Loucy (cell line): ENCODE measurements at regions not wholly inside any gene's neighbourhood (a gene's known extent, or its start where the extent isn't known, plus 50 kb on each side); places are given as distances from the start of the nearest gene placed in this dataset.

Source experiments
- H2AFZ ChIP-seq: fragments of 200-600 bp; sonication (generic); 2 replicates; pipeline ENCODE4 v1.6.0; 2016; ENCODE audit warnings: antibody characterized with exemption, mild to moderate bottlenecking, low read length, moderate library complexity
- H3F3A ChIP-seq: fragments of 200-600 bp; 2 replicates; pipeline ENCODE4 v1.6.0; 2016; ENCODE audit warnings: antibody characterized with exemption, low read depth, mild to moderate bottlenecking
- H3K27me3 ChIP-seq: fragments of 200-600 bp; sonication (generic); 2 replicates; pipeline ENCODE4 v1.6.1; 2014; ENCODE audit warnings: low read length, mild to moderate bottlenecking; ENCODE audit not compliant: insufficient read depth, poor library complexity, severe bottlenecking
- H3K36me3 ChIP-seq: fragments of 200-600 bp; sonication (generic); 2 replicates; pipeline ENCODE4 v1.6.1; 2016; ENCODE audit warnings: low read length; ENCODE audit not compliant: insufficient read depth
- H3K4me1 ChIP-seq: fragments of 200-600 bp; sonication (generic); 2 replicates; pipeline ENCODE4 v1.5.1; 2014; ENCODE audit warnings: low read length, mild to moderate bottlenecking; ENCODE audit not compliant: insufficient read depth, poor library complexity, severe bottlenecking
- H3K4me2 ChIP-seq: fragments of 200-600 bp; sonication (generic); 2 replicates; pipeline ENCODE4 v1.6.0; 2014; ENCODE audit warnings: antibody characterized with exemption, low read length, low read depth, mild to moderate bottlenecking; ENCODE audit not compliant: poor library complexity, severe bottlenecking
- H3K4me3 ChIP-seq: fragments of 200-600 bp; sonication (generic); 2 replicates; pipeline ENCODE4 v1.5.1; 2014; ENCODE audit warnings: low read length, mild to moderate bottlenecking, mixed read lengths; ENCODE audit not compliant: poor library complexity, severe bottlenecking
- H3K79me2 ChIP-seq: fragments of 200-600 bp; sonication (generic); 2 replicates; pipeline ENCODE4 v1.6.1; 2014; ENCODE audit warnings: low read length; ENCODE audit not compliant: insufficient read depth
- H3K9ac ChIP-seq: fragments of 200-600 bp; sonication (generic); 2 replicates; pipeline ENCODE4 v1.6.0; 2014; ENCODE audit warnings: mild to moderate bottlenecking, low read depth, low read length, moderate library complexity; ENCODE audit not compliant: poor library complexity, severe bottlenecking
- H3K9me2 ChIP-seq: fragments of 200-600 bp; sonication (generic); replicated peaks from 2 replicates; pipeline ENCODE4 v1.6.1; 2016; ENCODE audit warnings: low read depth, low read length, mixed read lengths
- H3K9me3 ChIP-seq: fragments of 200-600 bp; sonication (generic); 2 replicates; pipeline ENCODE4 v1.6.1; 2014; ENCODE audit warnings: mild to moderate bottlenecking, antibody characterized with exemption, low read length, low read depth; ENCODE audit not compliant: insufficient read depth
- H4K20me1 ChIP-seq: fragments of 200-600 bp; sonication (generic); 2 replicates; pipeline ENCODE4 v1.6.0; 2014; ENCODE audit warnings: antibody characterized with exemption, low read length, mild to moderate bottlenecking; ENCODE audit not compliant: insufficient read depth, poor library complexity, severe bottlenecking
- EZH2phosphoT487 ChIP-seq: fragments of 200-600 bp; IDR thresholded peaks from 2 replicates; pipeline ENCODE4 v1.6.1; 2018; ENCODE audit warnings: antibody characterized with exemption, mild to moderate bottlenecking, moderate library complexity, borderline replicate concordance
- TF ChIP-seq, protein P1 (sequence below): fragments of 200-600 bp; sonication (generic); conservative IDR thresholded peaks from 2 replicates; pipeline ENCODE4 v1.5.1; 2014; ENCODE audit warnings: mild to moderate bottlenecking, antibody characterized with exemption, low read length

DNA sequence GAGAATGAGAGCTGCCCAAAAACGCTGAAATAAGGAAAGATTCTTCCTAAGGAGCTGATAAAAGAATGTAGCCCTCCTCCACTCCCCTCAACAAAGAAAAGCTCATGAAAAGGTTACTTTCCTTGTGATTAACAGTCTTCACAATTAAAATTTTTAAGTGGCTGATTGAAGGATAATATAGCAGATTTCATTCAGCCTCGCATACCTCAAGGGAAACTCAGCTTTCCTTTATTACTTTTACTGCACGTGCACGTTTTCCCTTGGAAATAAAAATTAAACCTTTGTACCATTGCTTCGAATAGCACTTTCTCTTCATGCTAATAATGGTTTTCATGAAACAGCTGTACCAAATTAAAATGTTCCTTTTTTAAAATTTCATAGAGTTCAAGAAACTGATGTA lies 234.0 kb upstream of the GRAMD2B start:
- no peak overlapping the region for H3K4me3 ChIP-seq
- H4K20me1 ChIP-seq = no peaks in the 10 kb centered on the region
- H3K27me3 ChIP-seq = no peaks in the 10 kb centered on the region
- no peaks in the 10 kb centered on the region for H3K9me3 ChIP-seq
- H3K9me2 ChIP-seq = no peaks in the 10 kb centered on the region
- H3K4me1 ChIP-seq = no peaks in the 10 kb centered on the region
- no peaks in the 10 kb centered on the region for H3K36me3 ChIP-seq
- no peak for TF ChIP-seq EZH2phosphoT487
- TF ChIP-seq, protein P1, sequence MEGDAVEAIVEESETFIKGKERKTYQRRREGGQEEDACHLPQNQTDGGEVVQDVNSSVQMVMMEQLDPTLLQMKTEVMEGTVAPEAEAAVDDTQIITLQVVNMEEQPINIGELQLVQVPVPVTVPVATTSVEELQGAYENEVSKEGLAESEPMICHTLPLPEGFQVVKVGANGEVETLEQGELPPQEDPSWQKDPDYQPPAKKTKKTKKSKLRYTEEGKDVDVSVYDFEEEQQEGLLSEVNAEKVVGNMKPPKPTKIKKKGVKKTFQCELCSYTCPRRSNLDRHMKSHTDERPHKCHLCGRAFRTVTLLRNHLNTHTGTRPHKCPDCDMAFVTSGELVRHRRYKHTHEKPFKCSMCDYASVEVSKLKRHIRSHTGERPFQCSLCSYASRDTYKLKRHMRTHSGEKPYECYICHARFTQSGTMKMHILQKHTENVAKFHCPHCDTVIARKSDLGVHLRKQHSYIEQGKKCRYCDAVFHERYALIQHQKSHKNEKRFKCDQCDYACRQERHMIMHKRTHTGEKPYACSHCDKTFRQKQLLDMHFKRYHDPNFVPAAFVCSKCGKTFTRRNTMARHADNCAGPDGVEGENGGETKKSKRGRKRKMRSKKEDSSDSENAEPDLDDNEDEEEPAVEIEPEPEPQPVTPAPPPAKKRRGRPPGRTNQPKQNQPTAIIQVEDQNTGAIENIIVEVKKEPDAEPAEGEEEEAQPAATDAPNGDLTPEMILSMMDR = no peak
- H3F3A ChIP-seq = no peaks in the 10 kb centered on the region
- H3K9ac ChIP-seq = no peak overlapping the region
- H3K79me2 ChIP-seq = no peaks in the 10 kb centered on the region
- no peak overlapping the region for H3K4me2 ChIP-seq
- H2AFZ ChIP-seq = no peak overlapping the region

DNA sequence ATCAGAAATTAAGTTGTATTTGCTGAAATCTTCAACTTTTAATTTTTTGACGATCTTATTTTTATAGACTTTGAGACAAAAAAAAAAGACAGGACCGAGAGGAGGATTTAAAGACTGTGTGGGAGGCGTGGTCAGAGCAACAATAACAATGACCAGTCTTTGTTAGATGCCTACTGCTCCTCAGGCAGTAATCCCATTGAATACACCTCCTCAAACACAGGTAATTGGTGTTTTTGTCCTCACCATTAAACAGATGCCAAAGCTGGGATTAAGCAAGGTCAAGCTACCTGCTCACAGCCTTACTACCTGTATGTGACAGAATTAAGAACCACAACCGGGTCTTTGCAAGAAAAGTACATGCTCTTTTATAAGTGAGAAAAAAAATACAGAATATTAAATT lies 233.3 kb upstream of the GRAMD2B start:
- Histone ChIP-seq H3K27me3 (no peaks in the 10 kb centered on the region), H3K36me3 (no peaks in the 10 kb centered on the region), H3K4me3 (no peak overlapping the region), H3F3A (no peaks in the 10 kb centered on the region), H3K9me2 (no peaks in the 10 kb centered on the region), H3K79me2 (no peaks in the 10 kb centered on the region), H4K20me1 (no peaks in the 10 kb centered on the region), H2AFZ (no peak overlapping the region), H3K4me2 (no peak overlapping the region), H3K9me3 (no peaks in the 10 kb centered on the region), H3K4me1 (no peaks in the 10 kb centered on the region), H3K9ac (no peak overlapping the region)
- TF ChIP-seq EZH2phosphoT487 = no peak
- TF ChIP-seq, protein P1 = no peak

DNA sequence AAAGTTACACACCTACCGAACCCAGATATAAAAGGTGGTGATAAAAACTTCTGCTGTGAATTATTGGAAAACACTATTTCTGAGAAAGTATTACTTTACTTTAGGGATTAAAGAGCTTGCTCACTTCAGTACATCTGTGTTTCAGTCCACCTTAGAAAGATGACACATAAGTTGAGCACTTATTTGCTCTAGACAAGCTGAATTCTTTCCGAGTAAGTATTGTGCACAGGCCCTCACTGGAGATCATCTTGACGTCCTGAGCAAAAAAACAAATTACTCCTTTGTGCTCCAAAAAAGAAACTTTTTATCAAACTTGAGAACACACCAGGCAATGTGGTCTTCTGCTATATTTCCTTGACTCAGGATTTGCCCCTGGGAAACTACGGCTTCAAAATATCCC lies 231.0 kb upstream of the GRAMD2B start:
- Histone ChIP-seq H3K4me1 (no peaks in the 10 kb centered on the region), H3K9me3 (no peaks in the 10 kb centered on the region), H3K9me2 (no peaks in the 10 kb centered on the region), H3K79me2 (no peaks in the 10 kb centered on the region), H3F3A (no peaks in the 10 kb centered on the region), H3K9ac (no peak overlapping the region), H2AFZ (no peak overlapping the region), H3K36me3 (no peaks in the 10 kb centered on the region), H3K27me3 (no peaks in the 10 kb centered on the region), H3K4me2 (no peak overlapping the region), H4K20me1 (no peaks in the 10 kb centered on the region), H3K4me3 (no peak overlapping the region)
- TF ChIP-seq, protein P1 = no peak
- TF ChIP-seq EZH2phosphoT487 = no peak
